AG08395 (cell line): ENCODE measurements at regions not wholly inside any gene's neighbourhood (a gene's known extent, or its start where the extent isn't known, plus 50 kb on each side); places are given as distances from the start of the nearest gene placed in this dataset.

Source experiments
- DNase-seq: peaks from one replicate; pipeline ENCODE4 v3.0.0; 2012; ENCODE audit warnings: mixed read lengths, low spot score

DNA sequence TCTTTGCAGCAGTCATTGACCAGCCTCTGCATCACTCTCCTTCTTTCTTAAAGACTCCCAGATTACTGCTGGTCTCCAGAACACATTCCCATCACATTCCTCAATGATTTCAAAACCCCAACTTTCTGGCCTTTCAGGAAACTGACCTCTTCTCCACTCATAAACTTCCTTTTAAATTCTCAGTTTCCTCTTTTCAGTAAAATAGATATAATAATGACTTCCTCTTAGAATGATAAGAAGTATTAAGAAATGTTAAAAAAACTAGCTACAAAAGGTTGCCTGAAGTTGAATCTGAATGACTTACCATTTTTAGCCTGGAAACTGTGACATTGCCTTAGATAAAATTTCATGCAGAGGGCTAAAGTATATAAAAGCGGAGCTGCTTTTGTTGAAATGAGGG is 239.3 kb downstream of the OGFRL1 start:
- no peak for DNase-seq

DNA sequence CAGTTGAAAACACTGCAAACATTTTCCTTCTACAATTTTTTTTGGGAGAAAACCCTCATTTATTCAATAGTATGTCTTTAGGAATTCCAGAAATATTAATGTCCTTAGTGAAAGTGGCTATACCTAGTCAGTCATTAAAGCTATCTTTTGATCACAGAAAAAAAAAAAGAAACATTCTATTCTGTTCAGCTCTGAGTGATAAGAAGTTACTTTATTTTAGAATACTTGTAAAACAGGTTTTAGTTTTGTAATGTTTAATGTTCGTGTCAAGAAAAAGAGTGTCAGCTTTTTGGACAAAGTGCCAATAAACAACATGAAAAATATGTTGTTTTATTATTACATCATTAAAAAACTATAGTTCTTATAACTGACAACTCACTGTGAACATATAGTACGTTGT is 240.4 kb downstream of the OGFRL1 start:
- no peak for DNase-seq

DNA sequence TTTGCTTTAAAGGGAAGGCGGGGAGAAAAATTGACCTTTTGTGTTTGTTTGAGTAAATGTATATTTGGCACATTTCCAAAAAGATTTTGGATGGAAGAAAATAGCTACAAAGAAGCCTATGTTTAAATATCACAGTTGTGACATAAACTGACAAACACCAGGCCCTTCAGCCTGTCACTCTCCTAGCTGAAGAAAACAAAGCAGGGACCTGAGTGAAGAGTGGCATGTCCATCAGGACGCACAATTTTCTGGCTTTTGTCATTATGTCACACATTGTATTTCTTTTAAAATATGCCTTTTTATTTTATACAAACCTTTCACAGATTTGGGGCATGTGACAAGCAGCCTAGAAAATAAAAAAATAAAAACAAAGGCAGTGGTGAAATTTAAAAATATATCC is 241.2 kb downstream of the OGFRL1 start:
- DNase-seq = no peak

GRCh38 chr6:71531006-71531405 is 242.4 kb downstream of the OGFRL1 start:
- peak; percentile 24 for DNase-seq

- no peak for DNase-seq
Observed at GRCh38 chr6:71531841-71532240, 243.2 kb downstream of the OGFRL1 start.

GRCh38 chr6:71533939-71534379 is 245.3 kb downstream of the OGFRL1 start:
- peak; percentile 43 for DNase-seq

- DNase-seq = no peak
Observed at GRCh38 chr6:71534921-71535320, 246.3 kb downstream of the OGFRL1 start.

DNA sequence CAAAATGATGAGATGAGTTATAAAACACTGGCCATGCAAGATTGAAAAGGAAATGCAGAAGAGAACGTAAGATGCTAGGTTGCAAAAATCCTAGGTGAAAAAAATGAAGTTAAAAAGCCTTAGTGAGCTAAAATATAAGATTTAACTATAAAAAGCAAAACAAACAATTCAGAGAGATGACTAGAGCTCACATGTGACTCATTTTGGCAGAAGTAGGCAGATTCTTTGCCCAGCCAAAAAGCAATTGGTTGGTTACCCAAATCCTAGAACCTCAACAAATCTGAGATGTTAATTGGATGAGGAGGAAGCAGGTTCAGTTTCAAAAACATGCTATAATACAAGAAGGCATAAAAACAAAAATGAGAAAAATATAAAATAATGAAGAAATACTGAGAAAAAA is 249.1 kb downstream of the OGFRL1 start:
- peak; percentile 60 for DNase-seq

DNA sequence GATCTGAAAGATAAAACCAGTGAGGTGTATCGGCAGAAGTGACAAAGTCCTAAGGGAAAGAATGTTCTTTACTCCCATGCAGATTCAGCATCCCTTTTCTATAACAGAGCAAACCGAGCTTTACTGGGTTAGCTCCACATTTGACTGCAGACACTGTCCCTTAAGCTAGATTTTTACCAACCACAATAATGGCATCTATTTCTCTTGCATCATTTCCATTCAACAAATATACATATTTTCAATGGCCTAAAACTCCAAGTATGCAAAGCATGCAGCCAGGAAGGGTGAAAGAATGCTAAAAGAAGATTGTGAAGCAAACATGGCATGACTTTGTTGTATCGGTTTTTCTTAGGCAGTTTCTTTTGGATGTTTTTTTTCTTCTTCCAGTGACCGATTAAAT is 255.4 kb downstream of the OGFRL1 start:
- DNase-seq = peak; percentile 62

DNA sequence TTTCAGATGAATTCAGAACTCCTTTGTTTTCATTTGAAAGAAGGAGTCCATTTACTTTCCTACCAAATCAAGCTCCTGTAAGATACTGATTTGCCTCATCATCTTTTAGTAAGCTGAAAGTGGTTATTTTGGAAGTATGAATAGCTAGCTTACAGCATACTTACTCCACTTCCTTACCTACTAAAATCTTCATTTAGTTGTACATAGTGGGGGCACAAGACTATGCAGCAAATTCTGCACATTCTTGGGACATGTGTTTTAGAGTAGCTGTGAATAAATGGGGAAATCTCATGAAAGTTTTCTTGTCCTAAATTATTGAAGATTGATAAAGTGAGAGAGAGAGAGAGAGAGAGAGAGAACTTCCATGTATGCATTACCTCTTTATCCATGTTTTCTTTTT is 256.3 kb downstream of the OGFRL1 start:
- DNase-seq = no peak

- DNase-seq = no peak
Observed at GRCh38 chr6:71545905-71546304, 257.3 kb downstream of the OGFRL1 start.

GRCh38 chr6:71551798-71552197 is 263.2 kb downstream of the OGFRL1 start:
- DNase-seq = no peak

DNA sequence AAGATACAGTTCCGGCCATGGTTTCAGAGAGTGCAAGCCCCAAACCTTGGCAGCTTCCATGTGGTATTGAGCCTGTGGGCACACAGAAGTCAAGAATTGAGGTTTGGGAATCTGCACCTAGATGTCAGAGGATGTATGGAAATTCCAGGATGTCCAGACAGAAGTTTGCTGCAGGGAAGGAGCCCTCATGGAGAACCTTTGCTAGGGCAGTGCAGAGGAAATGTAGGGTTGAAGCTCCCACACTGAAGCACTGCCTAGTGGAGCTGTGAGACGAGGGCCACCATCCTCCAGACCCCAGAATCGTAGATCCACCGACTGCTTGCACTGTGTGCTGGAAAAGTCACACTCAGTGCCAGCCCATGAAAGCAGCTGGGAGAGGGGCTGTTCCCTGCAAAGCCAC is 267.5 kb downstream of the OGFRL1 start:
- DNase-seq = no peak

DNA sequence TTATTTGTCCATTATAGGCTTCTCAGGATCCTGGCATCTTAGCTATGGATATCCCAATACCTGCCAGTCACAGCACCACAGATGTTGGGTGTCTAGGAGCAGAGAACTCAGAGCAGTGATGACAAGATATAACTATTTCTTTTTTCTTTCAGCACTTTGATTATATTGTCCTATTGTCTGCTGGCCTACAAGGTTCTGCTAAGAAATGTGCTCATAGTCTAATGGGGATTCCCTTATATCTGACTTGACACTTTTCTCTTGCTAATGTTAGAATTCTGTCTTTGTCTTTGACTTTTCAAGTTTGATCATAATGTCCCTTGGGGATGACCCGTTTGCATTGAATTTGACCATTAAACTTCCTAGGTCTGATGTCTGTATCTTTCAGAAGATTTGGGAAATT is 270.4 kb downstream of the OGFRL1 start:
- DNase-seq = no peak

- DNase-seq = no peak
Observed at GRCh38 chr6:71567562-71567961, 279.0 kb downstream of the OGFRL1 start.

GRCh38 chr6:71577766-71578165 is 289.2 kb downstream of the OGFRL1 start:
- DNase-seq = no peak

DNA sequence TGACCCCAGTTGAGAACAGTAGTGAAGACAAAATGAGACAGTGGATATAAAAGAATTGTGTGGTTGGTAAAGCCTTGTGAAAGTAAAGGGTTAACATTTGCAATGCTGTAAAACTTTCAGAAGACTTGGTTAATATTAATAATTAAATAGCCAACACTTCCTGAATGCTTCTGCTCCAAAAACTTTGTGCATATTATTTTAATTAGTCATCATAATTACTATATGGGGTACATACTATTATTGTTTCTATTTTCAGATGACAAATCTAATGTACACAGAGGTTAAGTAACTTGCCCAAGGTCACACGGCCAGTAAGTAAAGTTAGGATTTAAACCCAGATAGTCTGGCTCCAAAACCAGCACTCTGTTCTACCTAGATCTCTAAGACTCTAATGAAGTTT is 291.3 kb downstream of the OGFRL1 start:
- no peak for DNase-seq

DNA sequence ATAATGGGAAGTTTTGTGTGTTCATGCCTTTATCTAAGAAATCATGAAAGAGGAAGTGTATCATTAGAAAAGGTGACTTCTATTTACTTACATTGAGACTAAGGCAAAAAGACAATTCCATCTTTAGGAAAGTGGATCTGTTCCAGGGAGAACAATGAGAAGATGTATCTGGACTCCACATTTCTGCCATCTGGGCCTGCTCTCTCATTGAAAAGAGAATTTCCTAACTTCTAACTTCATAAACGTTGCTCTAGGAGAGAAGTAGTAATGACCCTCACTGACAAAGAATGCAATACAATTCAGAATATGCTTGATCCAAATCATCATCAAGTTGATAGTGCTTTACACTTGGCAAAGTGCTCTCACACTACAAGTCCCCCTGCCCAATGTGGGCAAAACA is 294.2 kb downstream of the OGFRL1 start:
- no peak for DNase-seq

GRCh38 chr6:71584712-71585436 is 296.3 kb downstream of the OGFRL1 start:
- DNase-seq = no peak

GRCh38 chr6:71585472-71585871 is 296.9 kb downstream of the OGFRL1 start:
- DNase-seq = no peak

- DNase-seq = no peak
Observed at GRCh38 chr6:71588490-71588889, 297.9 kb upstream of the RIMS1 start.

- no peak for DNase-seq
Observed at GRCh38 chr6:71589254-71589653, 297.1 kb upstream of the RIMS1 start.

DNA sequence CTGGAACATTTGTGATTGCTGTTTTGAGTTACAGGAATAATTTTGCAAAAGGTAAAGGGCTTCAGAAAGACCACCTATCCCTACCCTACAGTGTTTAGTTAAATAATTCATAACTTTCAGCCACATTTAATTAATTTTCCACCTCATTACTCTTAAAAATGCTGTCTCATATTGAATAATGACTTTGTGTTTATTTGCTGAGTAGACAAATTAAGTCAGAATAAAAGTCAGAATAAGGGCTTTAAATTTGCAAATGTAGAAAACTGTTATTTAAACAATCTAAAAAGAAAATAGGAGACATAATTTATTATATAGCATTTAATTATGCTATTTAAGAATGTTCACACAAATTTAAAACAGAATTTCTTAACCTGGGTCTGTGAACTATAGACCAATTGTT is 293.7 kb upstream of the RIMS1 start:
- DNase-seq = no peak

DNA sequence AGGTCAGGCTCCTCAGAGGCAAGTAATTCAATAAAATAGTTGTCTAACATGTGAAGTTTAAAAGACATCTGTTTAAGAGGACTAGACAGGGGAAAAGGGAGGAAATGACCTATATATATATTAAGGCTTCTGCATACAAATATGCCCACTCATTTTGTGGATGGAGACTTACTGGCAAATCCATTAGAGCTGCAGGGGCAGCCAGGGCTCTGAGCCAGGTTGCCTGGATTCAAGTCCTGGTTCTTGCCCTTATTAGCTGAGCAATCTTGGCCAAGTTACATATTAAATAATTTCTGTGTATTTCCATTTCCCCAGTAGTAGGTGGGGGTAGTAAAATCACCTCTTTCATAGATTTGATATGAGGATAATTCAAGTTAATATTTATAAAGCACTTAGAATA is 287.0 kb upstream of the RIMS1 start:
- no peak for DNase-seq
